CD14-positive monocyte (primary cell): ENCODE measurements at regions not wholly inside any gene's neighbourhood (a gene's known extent, or its start where the extent isn't known, plus 50 kb on each side); places are given as distances from the start of the nearest gene placed in this dataset.

Experiments
- DNase-seq, 3 donors: peaks; one replicate each; pipeline ENCODE4 v3.0.0-alpha.2; 2011 to 2022
- H2AFZ ChIP-seq: 2 replicates; pipeline ENCODE4 v1.6.0; 2012; ENCODE audit warnings: mild to moderate bottlenecking, low read depth, low read length, inconsistent platforms; ENCODE audit not compliant: insufficient read depth, poor library complexity, severe bottlenecking
- H3K27ac ChIP-seq, 2 donors: 1 replicate in 1 of 2; 2 replicates in 1 of 2; pipeline ENCODE4 v1.5.1; 2012 to 2013; ENCODE audit warnings: low read length in 2 of 2, control low read depth in 1 of 2, inconsistent platforms in 1 of 2, low read depth in 1 of 2, mild to moderate bottlenecking in 1 of 2
- H3K27me3 ChIP-seq, 2 donors: one replicate each; pipeline versions ENCODE4 v1.6.0 to v1.6.1; 2011 to 2013; ENCODE audit warnings: low read length in 2 of 2; ENCODE audit not compliant: control insufficient read depth in 2 of 2, insufficient read depth in 2 of 2
- H3K36me3 ChIP-seq, 2 donors: replicated peaks in 1 of 2; 1 replicate in 1 of 2; 2 replicates in 1 of 2; pipeline versions ENCODE4 v1.5.1 to v1.6.1; 2012 to 2013; ENCODE audit warnings: low read length in 2 of 2, control low read depth in 1 of 2, inconsistent platforms in 1 of 2, mild to moderate bottlenecking in 1 of 2; ENCODE audit not compliant: insufficient read depth in 2 of 2, control insufficient read depth in 1 of 2
- H3K4me1 ChIP-seq, 2 donors: 1 replicate in 1 of 2; 2 replicates in 1 of 2; pipeline versions ENCODE4 v1.5.1 to v1.6.1; 2012 to 2013; ENCODE audit warnings: low read length in 2 of 2, control low read depth in 1 of 2, inconsistent platforms in 1 of 2, mild to moderate bottlenecking in 1 of 2, moderate library complexity in 1 of 2; ENCODE audit not compliant: insufficient read depth in 2 of 2, control insufficient read depth in 1 of 2
- H3K4me2 ChIP-seq: replicated peaks from 2 replicates; pipeline ENCODE3; 2012; ENCODE audit warnings: low read length, moderate library complexity, mild to moderate bottlenecking; ENCODE audit not compliant: poor library complexity, severe bottlenecking; ENCODE audit errors: extremely low read depth
- H3K4me3 ChIP-seq, 3 experiments: fragments of 200-600 bp in 1 of 3; sonication (generic) in 1 of 3; replicated peaks in 1 of 3; 1 replicate in 2 of 3; 2 replicates in 1 of 3; pipeline ENCODE4 v1.5.1; 2011 to 2013; ENCODE audit warnings: low read length in 3 of 3, mild to moderate bottlenecking in 3 of 3, control low read depth in 2 of 3, low read depth in 2 of 3, inconsistent platforms in 1 of 3, moderate library complexity in 1 of 3
- H3K79me2 ChIP-seq: 2 replicates; pipeline ENCODE4 v1.6.0; 2012; ENCODE audit warnings: mild to moderate bottlenecking, control low read depth, inconsistent platforms, low read length, moderate library complexity; ENCODE audit not compliant: insufficient read depth
- H3K9ac ChIP-seq: 2 replicates; pipeline ENCODE4 v1.6.0; 2017; ENCODE audit warnings: low read length, mild to moderate bottlenecking; ENCODE audit not compliant: insufficient read depth, poor library complexity, severe bottlenecking
- H3K9me3 ChIP-seq, 2 donors: replicated peaks in 1 of 2; 1 replicate in 1 of 2; 2 replicates in 1 of 2; pipeline versions ENCODE4 v1.5.1 to v1.6.1; 2012 to 2013; ENCODE audit warnings: low read length in 2 of 2, control low read depth in 1 of 2; ENCODE audit not compliant: control insufficient read depth in 1 of 2, insufficient read depth in 1 of 2
- H4K20me1 ChIP-seq: 2 replicates; pipeline ENCODE4 v1.6.0; 2012; ENCODE audit warnings: mild to moderate bottlenecking, low read length, control low read depth, moderate library complexity; ENCODE audit not compliant: insufficient read depth
- H3K27ac Mint-ChIP-seq, 7 donors: one replicate each; pipeline ENCODE4 v1.8.0; 2020; ENCODE audit warnings: mild to moderate bottlenecking in 7 of 7, mixed read lengths in 7 of 7, moderate library complexity in 6 of 7, inconsistent platforms in 2 of 7
- H3K27me3 Mint-ChIP-seq, 3 donors: one replicate each; pipeline ENCODE4 v1.8.0; 2021 to 2022; ENCODE audit warnings: low read depth in 3 of 3, mild to moderate bottlenecking in 3 of 3, mixed read lengths in 3 of 3, moderate library complexity in 3 of 3, inconsistent platforms in 1 of 3
- H3K36me3 Mint-ChIP-seq, 2 donors: one replicate each; pipeline ENCODE4 v1.8.0; 2020; ENCODE audit warnings: mixed read lengths in 2 of 2, inconsistent platforms in 1 of 2, mild to moderate bottlenecking in 1 of 2
- H3K4me1 Mint-ChIP-seq: one replicate; pipeline ENCODE4 v1.8.0; 2020; ENCODE audit warnings: mild to moderate bottlenecking, mixed read lengths
- H3K4me3 Mint-ChIP-seq, 2 donors: one replicate each; pipeline ENCODE4 v1.8.0; 2020; ENCODE audit warnings: mild to moderate bottlenecking in 2 of 2, mixed read lengths in 2 of 2, moderate library complexity in 1 of 2
- H3K9me3 Mint-ChIP-seq, 7 donors: one replicate each; pipeline ENCODE4 v1.8.0; 2020 to 2022; ENCODE audit warnings: mixed read lengths in 7 of 7, mild to moderate bottlenecking in 6 of 7, moderate library complexity in 6 of 7, inconsistent platforms in 2 of 7
- CTCF ChIP-seq: fragments of 200-600 bp; IDR thresholded peaks from one replicate; pipeline ENCODE4 v1.8.0; 2022; ENCODE audit warnings: antibody characterized with exemption, mild to moderate bottlenecking
- WGBS: methylation state at CpG from one replicate; pipeline ENCODE4 v1.1.5; 2013; ENCODE audit warnings: missing lambda C conversion rate; ENCODE audit not compliant: insufficient coverage; 5-methylcytosine and 5-hydroxymethylcytosine counted together
- intact Hi-C, 2 donors: fragments of 100-400 bp; cut with micrococcal nuclease; formaldehyde crosslinking; loops; one replicate each; pipeline versions ENCODE4 v1.15.0 to v1.15.1; 2023

- Histone ChIP-seq H3K27me3 (no peaks in the 10 kb centered on the region), H3K36me3 (no peaks in the 10 kb centered on the region), H3K79me2 (no peaks in the 10 kb centered on the region), H3K27ac (no peak overlapping the region), H4K20me1 (no peaks in the 10 kb centered on the region), H3K9ac (no peak overlapping the region), H3K4me1 (no peaks in the 10 kb centered on the region), H2AFZ (no peak overlapping the region), H3K4me2 (no peak overlapping the region), H3K4me3 (no peak overlapping the region), H3K9me3 (no peaks in the 10 kb centered on the region)
- intact Hi-C loops, result no loop called here
- TF ChIP-seq CTCF, result no peak
- no peaks in the 10 kb centered on the region for H3K36me3 Mint-ChIP-seq
- no peak for DNase-seq
- no peaks in the 10 kb centered on the region for H3K4me1 Mint-ChIP-seq
- H3K4me3 Mint-ChIP-seq, result no peak overlapping the region
- H3K27ac Mint-ChIP-seq, result no peak overlapping the region
- WGBS, result no CpG with 5 or more reads among the region's 2 CpGs
- H3K9me3 Mint-ChIP-seq, result peaks cover 0 to 12% (median 4%) of the 10 kb centered on the region in 7 donors
- H3K27me3 Mint-ChIP-seq, result peaks cover 0 to 1% (median 0%) of the 10 kb centered on the region in 3 donors
Observed at GRCh38 chr3:8246070-8246469, 255.6 kb upstream of the LMCD1 start.

- H3K27me3 ChIP-seq, result no peaks in the 10 kb centered on the region
- Mint-ChIP-seq H3K4me3 (no peak overlapping the region), H3K9me3 (peaks cover 5 to 16% (median 10%) of the 10 kb centered on the region in 7 donors), H3K4me1 (no peaks in the 10 kb centered on the region), H3K36me3 (no peaks in the 10 kb centered on the region), H3K27ac (no peak overlapping the region), H3K27me3 (no peaks in the 10 kb centered on the region)
- H3K79me2 ChIP-seq, result no peaks in the 10 kb centered on the region
- no peak overlapping the region for H3K4me2 ChIP-seq
- H3K4me3 ChIP-seq, result no peak overlapping the region
- H3K27ac ChIP-seq, result no peak overlapping the region
- no peak overlapping the region for H2AFZ ChIP-seq
- no peak for TF ChIP-seq CTCF
- H3K4me1 ChIP-seq, result no peaks in the 10 kb centered on the region
- no peaks in the 10 kb centered on the region for H3K36me3 ChIP-seq
- DNase-seq, result no peak
- H4K20me1 ChIP-seq, result no peaks in the 10 kb centered on the region
- no peak overlapping the region for H3K9ac ChIP-seq
- WGBS, result no CpG with 5 or more reads among the region's 1 CpG
- intact Hi-C loops, result no loop called here
- no peaks in the 10 kb centered on the region for H3K9me3 ChIP-seq
Observed at GRCh38 chr3:8253201-8253600, 248.4 kb upstream of the LMCD1 start.
